ENCODE measurements at regions not wholly inside any gene's neighbourhood (a gene's known extent, or its start where the extent isn't known, plus 50 kb on each side); places are given as distances from the start of the nearest gene placed in this dataset.

DNA sequence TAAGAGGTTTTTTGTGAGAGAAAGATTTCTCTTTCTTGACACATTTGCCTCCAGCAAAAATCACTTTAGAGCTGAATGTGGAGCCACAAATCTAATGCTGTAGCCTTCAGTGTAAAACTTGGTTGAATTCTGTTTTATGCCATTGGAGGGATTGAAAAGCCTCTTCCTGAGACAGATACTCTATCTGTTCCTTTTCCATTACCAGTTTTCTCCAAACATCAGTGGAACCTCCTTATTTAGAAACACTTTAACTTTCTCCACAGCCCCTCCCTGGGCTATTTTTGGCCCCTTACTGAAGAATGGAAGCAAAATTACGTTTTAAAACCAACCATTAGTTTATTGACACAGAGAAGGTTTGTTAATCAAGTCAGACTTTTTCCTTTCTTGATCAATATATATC lies 155.3 kb downstream of the PJA2 start:
- no peaks in the 10 kb centered on the region for H3K9me2 ChIP-seq (ENCODE audit: insufficient read depth, low read length)
- no peak for TF ChIP-seq TAF1 (IDR thresholded peaks at IDR 0.05; ENCODE audit: low read depth)
- no peak for TF ChIP-seq RAD21 (conservative IDR thresholded peaks at IDR 0.05)
- no peak for TF ChIP-seq MXI1 (conservative IDR thresholded peaks at IDR 0.05; ENCODE audit: poor library complexity, severe bottlenecking)
- TF ChIP-seq SMC3 (conservative IDR thresholded peaks at IDR 0.05; ENCODE audit: poor library complexity): no peak

DNA sequence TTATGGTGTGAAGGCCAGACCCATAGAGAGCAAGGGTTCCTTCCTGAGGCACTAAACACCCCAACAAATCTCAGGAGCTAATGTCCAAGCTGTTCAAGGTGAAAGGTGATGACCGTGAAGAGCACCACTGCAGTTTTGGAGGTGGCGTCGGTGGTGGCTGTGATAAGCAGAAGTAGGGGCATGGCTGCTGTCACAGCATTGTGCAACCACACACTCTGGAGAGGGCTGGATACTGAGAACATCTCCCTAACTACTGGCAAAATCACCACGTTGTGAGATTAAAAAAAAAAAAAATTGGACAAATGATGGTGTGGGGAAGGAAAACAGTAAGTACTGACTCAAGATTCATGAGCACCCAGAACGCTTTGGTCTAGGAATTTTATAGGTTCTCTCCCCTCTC lies 156.5 kb downstream of the PJA2 start:
- H3K79me2 ChIP-seq (replicated peaks; ENCODE audit: insufficient read depth, low read length): no peaks in the 10 kb centered on the region

More for the DNA sequence above, 155.3 kb downstream of the PJA2 start:
- Histone ChIP-seq H3K4me3 (ENCODE audit: low read length) (no peak overlapping the region), H3K27ac (ENCODE audit: low read length) (no peak overlapping the region), H3K4me2 (ENCODE audit: low read length) (no peak overlapping the region), H3K36me3 (ENCODE audit: insufficient read depth, low read length) (no peaks in the 10 kb centered on the region), H3F3A (ENCODE audit: insufficient read depth, low read length, poor library complexity, severe bottlenecking) (no peaks in the 10 kb centered on the region), H3K9ac (ENCODE audit: low read length) (no peak overlapping the region), H3K27me3 (ENCODE audit: insufficient read depth, low read depth, low read length) (no peaks in the 10 kb centered on the region), H3K9me3 (ENCODE audit: low read length) (no peaks in the 10 kb centered on the region), H2AFZ (ENCODE audit: low read depth, low read length) (no peak overlapping the region), H3K79me2 (replicated peaks; ENCODE audit: insufficient read depth, low read length) (no peaks in the 10 kb centered on the region), H4K20me1 (ENCODE audit: insufficient read depth) (no peaks in the 10 kb centered on the region)

More for the DNA sequence above, 156.5 kb downstream of the PJA2 start:
- H3K36me3 ChIP-seq (ENCODE audit: insufficient read depth, low read length): no peaks in the 10 kb centered on the region
- H3K27ac ChIP-seq (ENCODE audit: low read length): no peak overlapping the region
- no peaks in the 10 kb centered on the region for H3K27me3 ChIP-seq (ENCODE audit: insufficient read depth, low read depth, low read length)
- H3K9me2 ChIP-seq (ENCODE audit: insufficient read depth, low read length): no peaks in the 10 kb centered on the region
- H3F3A ChIP-seq (ENCODE audit: insufficient read depth, low read length, poor library complexity, severe bottlenecking): no peaks in the 10 kb centered on the region
- no peak overlapping the region for H2AFZ ChIP-seq (ENCODE audit: low read depth, low read length)
- TF ChIP-seq TAF1 (IDR thresholded peaks at IDR 0.05; ENCODE audit: low read depth) (no peak), RAD21 (conservative IDR thresholded peaks at IDR 0.05) (no peak), EP300 (conservative IDR thresholded peaks at IDR 0.05; ENCODE audit: poor library complexity, severe bottlenecking) (no peak), POLR2AphosphoS5 (IDR thresholded peaks at IDR 0.05) (no peak), SMC3 (conservative IDR thresholded peaks at IDR 0.05; ENCODE audit: poor library complexity) (no peak), EZH2 (IDR thresholded peaks at IDR 0.05; ENCODE audit: borderline replicate concordance, insufficient read depth, low read length, poor library complexity, severe bottlenecking) (no peak), MXI1 (conservative IDR thresholded peaks at IDR 0.05; ENCODE audit: poor library complexity, severe bottlenecking) (no peak)
- TF ChIP-seq, protein P1, sequence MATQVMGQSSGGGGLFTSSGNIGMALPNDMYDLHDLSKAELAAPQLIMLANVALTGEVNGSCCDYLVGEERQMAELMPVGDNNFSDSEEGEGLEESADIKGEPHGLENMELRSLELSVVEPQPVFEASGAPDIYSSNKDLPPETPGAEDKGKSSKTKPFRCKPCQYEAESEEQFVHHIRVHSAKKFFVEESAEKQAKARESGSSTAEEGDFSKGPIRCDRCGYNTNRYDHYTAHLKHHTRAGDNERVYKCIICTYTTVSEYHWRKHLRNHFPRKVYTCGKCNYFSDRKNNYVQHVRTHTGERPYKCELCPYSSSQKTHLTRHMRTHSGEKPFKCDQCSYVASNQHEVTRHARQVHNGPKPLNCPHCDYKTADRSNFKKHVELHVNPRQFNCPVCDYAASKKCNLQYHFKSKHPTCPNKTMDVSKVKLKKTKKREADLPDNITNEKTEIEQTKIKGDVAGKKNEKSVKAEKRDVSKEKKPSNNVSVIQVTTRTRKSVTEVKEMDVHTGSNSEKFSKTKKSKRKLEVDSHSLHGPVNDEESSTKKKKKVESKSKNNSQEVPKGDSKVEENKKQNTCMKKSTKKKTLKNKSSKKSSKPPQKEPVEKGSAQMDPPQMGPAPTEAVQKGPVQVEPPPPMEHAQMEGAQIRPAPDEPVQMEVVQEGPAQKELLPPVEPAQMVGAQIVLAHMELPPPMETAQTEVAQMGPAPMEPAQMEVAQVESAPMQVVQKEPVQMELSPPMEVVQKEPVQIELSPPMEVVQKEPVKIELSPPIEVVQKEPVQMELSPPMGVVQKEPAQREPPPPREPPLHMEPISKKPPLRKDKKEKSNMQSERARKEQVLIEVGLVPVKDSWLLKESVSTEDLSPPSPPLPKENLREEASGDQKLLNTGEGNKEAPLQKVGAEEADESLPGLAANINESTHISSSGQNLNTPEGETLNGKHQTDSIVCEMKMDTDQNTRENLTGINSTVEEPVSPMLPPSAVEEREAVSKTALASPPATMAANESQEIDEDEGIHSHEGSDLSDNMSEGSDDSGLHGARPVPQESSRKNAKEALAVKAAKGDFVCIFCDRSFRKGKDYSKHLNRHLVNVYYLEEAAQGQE (IDR thresholded peaks at IDR 0.05; ENCODE audit: borderline replicate concordance): no peak
- TF ChIP-seq, protein P2, sequence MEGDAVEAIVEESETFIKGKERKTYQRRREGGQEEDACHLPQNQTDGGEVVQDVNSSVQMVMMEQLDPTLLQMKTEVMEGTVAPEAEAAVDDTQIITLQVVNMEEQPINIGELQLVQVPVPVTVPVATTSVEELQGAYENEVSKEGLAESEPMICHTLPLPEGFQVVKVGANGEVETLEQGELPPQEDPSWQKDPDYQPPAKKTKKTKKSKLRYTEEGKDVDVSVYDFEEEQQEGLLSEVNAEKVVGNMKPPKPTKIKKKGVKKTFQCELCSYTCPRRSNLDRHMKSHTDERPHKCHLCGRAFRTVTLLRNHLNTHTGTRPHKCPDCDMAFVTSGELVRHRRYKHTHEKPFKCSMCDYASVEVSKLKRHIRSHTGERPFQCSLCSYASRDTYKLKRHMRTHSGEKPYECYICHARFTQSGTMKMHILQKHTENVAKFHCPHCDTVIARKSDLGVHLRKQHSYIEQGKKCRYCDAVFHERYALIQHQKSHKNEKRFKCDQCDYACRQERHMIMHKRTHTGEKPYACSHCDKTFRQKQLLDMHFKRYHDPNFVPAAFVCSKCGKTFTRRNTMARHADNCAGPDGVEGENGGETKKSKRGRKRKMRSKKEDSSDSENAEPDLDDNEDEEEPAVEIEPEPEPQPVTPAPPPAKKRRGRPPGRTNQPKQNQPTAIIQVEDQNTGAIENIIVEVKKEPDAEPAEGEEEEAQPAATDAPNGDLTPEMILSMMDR (IDR thresholded peaks at IDR 0.05; ENCODE audit: poor library complexity, severe bottlenecking): no peak
- H3K4me2 ChIP-seq (ENCODE audit: low read length): no peak overlapping the region
- H3K9me3 ChIP-seq (ENCODE audit: low read length): no peaks in the 10 kb centered on the region
- no peaks in the 10 kb centered on the region for H4K20me1 ChIP-seq (ENCODE audit: insufficient read depth)
- no peak overlapping the region for H3K9ac ChIP-seq (ENCODE audit: low read length)
- no peak overlapping the region for H3K4me3 ChIP-seq (ENCODE audit: low read length)

Measured in neural cell (in vitro differentiated cells).